DOHH2 (cell line): ENCODE measurements at regions not wholly inside any gene's neighbourhood (a gene's known extent, or its start where the extent isn't known, plus 50 kb on each side); places are given as distances from the start of the nearest gene placed in this dataset.

ENCODE experiments used
- EZH2phosphoT487 ChIP-seq: fragments of 200-600 bp; sonication (generic); IDR thresholded peaks from 2 replicates; pipeline ENCODE4 v1.6.1; 2017; ENCODE audit warnings: borderline replicate concordance, mild to moderate bottlenecking, antibody characterized with exemption, low read length, moderate library complexity, mixed read lengths
- TF ChIP-seq, protein P1 (sequence below): fragments of 200-600 bp; sonication (generic); IDR thresholded peaks from one replicate; pipeline ENCODE4 v1.5.1; 2014; ENCODE audit warnings: antibody characterized with exemption, mild to moderate bottlenecking, low read depth, low read length; ENCODE audit not compliant: poor library complexity, severe bottlenecking

DNA sequence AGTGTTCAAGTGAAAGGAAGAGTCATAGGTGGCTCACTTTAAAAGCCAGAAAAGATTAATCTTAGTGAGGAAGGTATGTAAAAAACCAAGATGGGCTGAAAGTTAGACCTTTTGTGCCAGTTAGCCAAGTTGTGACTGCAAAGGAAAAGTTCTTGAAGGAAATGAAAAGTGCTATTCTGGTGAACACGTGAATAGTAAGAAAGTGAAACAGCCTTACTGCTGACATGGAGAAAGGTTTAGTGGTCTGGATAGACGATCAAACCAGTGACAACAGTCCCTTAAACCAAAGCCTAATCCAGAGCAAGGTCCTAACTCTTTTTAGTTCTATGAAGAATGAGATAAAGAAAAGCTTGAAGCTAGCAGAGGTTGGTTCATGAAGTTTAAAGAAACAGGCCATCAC lies 106.4 kb downstream of the CTH start:
- TF ChIP-seq, protein P1, sequence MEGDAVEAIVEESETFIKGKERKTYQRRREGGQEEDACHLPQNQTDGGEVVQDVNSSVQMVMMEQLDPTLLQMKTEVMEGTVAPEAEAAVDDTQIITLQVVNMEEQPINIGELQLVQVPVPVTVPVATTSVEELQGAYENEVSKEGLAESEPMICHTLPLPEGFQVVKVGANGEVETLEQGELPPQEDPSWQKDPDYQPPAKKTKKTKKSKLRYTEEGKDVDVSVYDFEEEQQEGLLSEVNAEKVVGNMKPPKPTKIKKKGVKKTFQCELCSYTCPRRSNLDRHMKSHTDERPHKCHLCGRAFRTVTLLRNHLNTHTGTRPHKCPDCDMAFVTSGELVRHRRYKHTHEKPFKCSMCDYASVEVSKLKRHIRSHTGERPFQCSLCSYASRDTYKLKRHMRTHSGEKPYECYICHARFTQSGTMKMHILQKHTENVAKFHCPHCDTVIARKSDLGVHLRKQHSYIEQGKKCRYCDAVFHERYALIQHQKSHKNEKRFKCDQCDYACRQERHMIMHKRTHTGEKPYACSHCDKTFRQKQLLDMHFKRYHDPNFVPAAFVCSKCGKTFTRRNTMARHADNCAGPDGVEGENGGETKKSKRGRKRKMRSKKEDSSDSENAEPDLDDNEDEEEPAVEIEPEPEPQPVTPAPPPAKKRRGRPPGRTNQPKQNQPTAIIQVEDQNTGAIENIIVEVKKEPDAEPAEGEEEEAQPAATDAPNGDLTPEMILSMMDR: no peak
- no peak for TF ChIP-seq EZH2phosphoT487
